ENCODE measurements at regions not wholly inside any gene's neighbourhood (a gene's known extent, or its start where the extent isn't known, plus 50 kb on each side); places are given as distances from the start of the nearest gene placed in this dataset.

GRCh38 chr13:73194310-73194709 is 135.5 kb downstream of the KLF5 start:
- TF ChIP-seq CTCF (IDR thresholded peaks at IDR 0.05; ENCODE audit: low read depth, low read length): no peak
- H3K4me3 ChIP-seq (ENCODE audit: low read depth, low read length): no peak overlapping the region
- in situ Hi-C loops (cut with HindIII; ENCODE audit: low sequenced_read_pairs): no loop called here
- no peak for DNase-seq (ENCODE audit: low read depth, low spot score)

GRCh38 chr13:73193554-73193953 is 134.7 kb downstream of the KLF5 start:
- no peak for DNase-seq (ENCODE audit: low read depth, low spot score)
- H3K4me3 ChIP-seq (ENCODE audit: low read depth, low read length): no peak overlapping the region
- no peak for TF ChIP-seq CTCF (IDR thresholded peaks at IDR 0.05; ENCODE audit: low read depth, low read length)
- in situ Hi-C loops (cut with HindIII; ENCODE audit: low sequenced_read_pairs): no loop called here

DNA sequence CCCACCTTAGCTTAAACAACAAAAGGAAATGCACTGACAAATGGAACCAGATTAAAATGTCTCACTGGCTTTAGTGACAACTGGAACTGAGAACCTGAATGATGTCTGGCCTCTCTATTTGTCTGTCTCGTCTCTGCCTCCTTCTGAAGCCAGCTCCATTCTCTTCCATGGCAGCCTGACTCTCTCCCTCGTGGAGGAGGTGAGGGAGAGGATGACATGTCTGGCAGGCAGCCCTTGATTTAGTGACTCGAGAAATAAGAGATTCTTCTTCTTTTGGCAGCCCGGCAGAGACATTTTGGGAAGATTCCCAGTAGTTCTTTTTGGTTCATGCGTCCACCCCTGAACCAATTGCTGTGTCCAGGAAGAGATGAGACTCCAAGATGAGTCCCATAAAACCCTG is 131.7 kb downstream of the KLF5 start:
- in situ Hi-C loops (cut with HindIII; ENCODE audit: low sequenced_read_pairs): no loop called here
- no peak for TF ChIP-seq CTCF (IDR thresholded peaks at IDR 0.05; ENCODE audit: low read depth, low read length)
- no peak for DNase-seq (ENCODE audit: low read depth, low spot score)
- H3K4me3 ChIP-seq (ENCODE audit: low read depth, low read length): no peak overlapping the region

- DNase-seq (ENCODE audit: low read depth, low spot score): no peak
- no peak for TF ChIP-seq CTCF (IDR thresholded peaks at IDR 0.05; ENCODE audit: low read depth, low read length)
- in situ Hi-C loops (cut with HindIII; ENCODE audit: low sequenced_read_pairs): no loop called here
- no peak overlapping the region for H3K4me3 ChIP-seq (ENCODE audit: low read depth, low read length)
Observed at GRCh38 chr13:73189776-73190175, 131.0 kb downstream of the KLF5 start.

GRCh38 chr13:73189362-73189761 is 130.6 kb downstream of the KLF5 start:
- no peak overlapping the region for H3K4me3 ChIP-seq (ENCODE audit: low read depth, low read length)
- TF ChIP-seq CTCF (IDR thresholded peaks at IDR 0.05; ENCODE audit: low read depth, low read length): no peak
- in situ Hi-C loops (cut with HindIII; ENCODE audit: low sequenced_read_pairs): no loop called here
- no peak for DNase-seq (ENCODE audit: low read depth, low spot score)

- DNase-seq (ENCODE audit: low read depth, low spot score): no peak
- H3K4me3 ChIP-seq (ENCODE audit: low read depth, low read length): no peak overlapping the region
- in situ Hi-C loops (cut with HindIII; ENCODE audit: low sequenced_read_pairs): no loop called here
- no peak for TF ChIP-seq CTCF (IDR thresholded peaks at IDR 0.05; ENCODE audit: low read depth, low read length)
Observed at GRCh38 chr13:73187106-73187505, 128.3 kb downstream of the KLF5 start.

GRCh38 chr13:73179650-73180274 is 121.0 kb downstream of the KLF5 start:
- no peak for TF ChIP-seq CTCF (IDR thresholded peaks at IDR 0.05; ENCODE audit: low read depth, low read length)
- no peak for DNase-seq (ENCODE audit: low read depth, low spot score)
- H3K4me3 ChIP-seq (ENCODE audit: low read depth, low read length): no peak overlapping the region
- in situ Hi-C loops (cut with HindIII; ENCODE audit: low sequenced_read_pairs): no loop called here
